ENCODE measurements at regions not wholly inside any gene's neighbourhood (a gene's known extent, or its start where the extent isn't known, plus 50 kb on each side); places are given as distances from the start of the nearest gene placed in this dataset.

GRCh38 chr11:98007072-98007471 is 1013.7 kb upstream of the CNTN5 start:
- no peaks in the 10 kb centered on the region for H3K36me3 Mint-ChIP-seq
- Histone ChIP-seq H3K27me3 (ENCODE audit: control insufficient read depth in 2 of 2, insufficient read depth in 2 of 2, low read length in 2 of 2) (no peaks in the 10 kb centered on the region), H2AFZ (ENCODE audit: insufficient read depth, low read depth, low read length, poor library complexity, severe bottlenecking) (no peak overlapping the region), H3K27ac (ENCODE audit: low read depth in 1 of 2, low read length in 2 of 2) (no peak overlapping the region), H3K4me2 (replicated peaks; ENCODE audit: extremely low read depth, low read length, poor library complexity, severe bottlenecking) (no peak overlapping the region), H3K36me3 (replicated peaks in 1 of 2; ENCODE audit: control insufficient read depth in 1 of 2, insufficient read depth in 2 of 2, low read length in 2 of 2) (no peaks in the 10 kb centered on the region), H4K20me1 (ENCODE audit: insufficient read depth, low read length) (no peaks in the 10 kb centered on the region), H3K9ac (ENCODE audit: insufficient read depth, low read length, poor library complexity, severe bottlenecking) (no peak overlapping the region), H3K9me3 (replicated peaks in 1 of 2; ENCODE audit: control insufficient read depth in 1 of 2, insufficient read depth in 1 of 2, low read length in 2 of 2) (peaks cover 3 to 10% of the 10 kb centered on the region in 2 donors), H3K4me1 (ENCODE audit: control insufficient read depth in 1 of 2, insufficient read depth in 2 of 2, low read length in 2 of 2) (no peaks in the 10 kb centered on the region), H3K4me3 (replicated peaks in 1 of 3; ENCODE audit: low read depth in 2 of 3, low read length in 3 of 3) (no peak overlapping the region), H3K79me2 (ENCODE audit: insufficient read depth, low read length) (no peaks in the 10 kb centered on the region)
- no peak overlapping the region for H3K27ac Mint-ChIP-seq
- 100% methylated on average over 1 of the region's 2 CpGs for WGBS (ENCODE audit: insufficient coverage)
- H3K4me1 Mint-ChIP-seq = no peaks in the 10 kb centered on the region
- H3K4me3 Mint-ChIP-seq = no peak overlapping the region
- DNase-seq = no peak
- H3K9me3 Mint-ChIP-seq = peaks cover 0 to 9% (median 2%) of the 10 kb centered on the region in 7 donors
- TF ChIP-seq CTCF (IDR thresholded peaks at IDR 0.05) = no peak
- intact Hi-C loops (cut with micrococcal nuclease) = no loop called here
- H3K27me3 Mint-ChIP-seq (ENCODE audit: low read depth in 3 of 3) = no peaks in the 10 kb centered on the region

- Histone ChIP-seq H3K27ac (ENCODE audit: low read depth in 1 of 2, low read length in 2 of 2) (no peak overlapping the region), H4K20me1 (ENCODE audit: insufficient read depth, low read length) (no peaks in the 10 kb centered on the region), H3K27me3 (ENCODE audit: control insufficient read depth in 2 of 2, insufficient read depth in 2 of 2, low read length in 2 of 2) (no peaks in the 10 kb centered on the region), H3K4me3 (replicated peaks in 1 of 3; ENCODE audit: low read depth in 2 of 3, low read length in 3 of 3) (no peak overlapping the region), H3K9me3 (replicated peaks in 1 of 2; ENCODE audit: control insufficient read depth in 1 of 2, insufficient read depth in 1 of 2, low read length in 2 of 2) (peaks cover 0 to 5% of the 10 kb centered on the region in 2 donors), H3K4me2 (replicated peaks; ENCODE audit: extremely low read depth, low read length, poor library complexity, severe bottlenecking) (no peak overlapping the region), H3K79me2 (ENCODE audit: insufficient read depth, low read length) (no peaks in the 10 kb centered on the region), H3K4me1 (ENCODE audit: control insufficient read depth in 1 of 2, insufficient read depth in 2 of 2, low read length in 2 of 2) (no peaks in the 10 kb centered on the region), H3K36me3 (replicated peaks in 1 of 2; ENCODE audit: control insufficient read depth in 1 of 2, insufficient read depth in 2 of 2, low read length in 2 of 2) (no peaks in the 10 kb centered on the region), H2AFZ (ENCODE audit: insufficient read depth, low read depth, low read length, poor library complexity, severe bottlenecking) (no peak overlapping the region), H3K9ac (ENCODE audit: insufficient read depth, low read length, poor library complexity, severe bottlenecking) (no peak overlapping the region)
- no peak for TF ChIP-seq CTCF (IDR thresholded peaks at IDR 0.05)
- no peaks in the 10 kb centered on the region for H3K4me1 Mint-ChIP-seq
- DNase-seq = no peak
- H3K4me3 Mint-ChIP-seq = no peak overlapping the region
- H3K9me3 Mint-ChIP-seq = peaks cover 0 to 4% (median 0%) of the 10 kb centered on the region in 7 donors
- 100% methylated on average over 1 of the region's 2 CpGs for WGBS (ENCODE audit: insufficient coverage)
- H3K27me3 Mint-ChIP-seq (ENCODE audit: low read depth in 3 of 3) = no peaks in the 10 kb centered on the region
- intact Hi-C loops (cut with micrococcal nuclease) = no loop called here
- no peak overlapping the region for H3K27ac Mint-ChIP-seq
- no peaks in the 10 kb centered on the region for H3K36me3 Mint-ChIP-seq
These were observed 993.1 kb upstream of the CNTN5 start for GRCh38 chr11:98027652-98028051.

Data from CD14-positive monocyte (primary cell).